Heart right ventricle (tissue), 16 donors: ENCODE measurements at regions not wholly inside any gene's neighbourhood (a gene's known extent, or its start where the extent isn't known, plus 50 kb on each side); places are given as distances from the start of the nearest gene placed in this dataset.

Experiments used
- ATAC-seq, 8 donors: fragments of 200-7000 bp; cut with Tn5 transposase; one replicate each; pipeline ENCODE4 v1.9.1; 2020; ENCODE audit warnings: mild to moderate bottlenecking in 8 of 8, moderate library complexity in 8 of 8, moderate number of reproducible peaks in 1 of 8
- DNase-seq, 2 donors: peaks; one replicate each; pipeline ENCODE4 v3.0.0-alpha.2; 2020
- H3K27ac ChIP-seq, 10 donors: fragments of 200-600 bp; sonication (generic) in 2 of 10; one replicate each; pipeline versions ENCODE4 v1.5.0 to v1.8.0; 2020 to 2022; ENCODE audit warnings: mild to moderate bottlenecking in 3 of 10
- H3K27me3 ChIP-seq, 7 donors: fragments of 200-600 bp; one replicate each; pipeline ENCODE4 v1.8.0; 2021 to 2022; ENCODE audit warnings: mild to moderate bottlenecking in 2 of 7
- H3K36me3 ChIP-seq, 9 donors: fragments of 200-600 bp; sonication (generic) in 1 of 9; one replicate each; pipeline versions ENCODE4 v1.5.0 to v1.8.0; 2020 to 2022; ENCODE audit warnings: mild to moderate bottlenecking in 2 of 9
- H3K4me1 ChIP-seq, 9 donors: fragments of 200-600 bp; sonication (generic) in 1 of 9; one replicate each; pipeline versions ENCODE4 v1.5.0 to v1.8.0; 2020 to 2022; ENCODE audit warnings: mild to moderate bottlenecking in 4 of 9
- H3K4me3 ChIP-seq, 10 donors: fragments of 200-600 bp; sonication (generic) in 2 of 10; one replicate each; pipeline versions ENCODE4 v1.5.0 to v1.8.0; 2020 to 2022; ENCODE audit warnings: mild to moderate bottlenecking in 7 of 10, moderate library complexity in 2 of 10
- H3K9me3 ChIP-seq, 11 donors: fragments of 200-600 bp in 10 of 11; sonication (generic) in 2 of 11; one replicate each; pipeline versions ENCODE4 v1.5.0 to v1.8.0; 2013 to 2022; ENCODE audit warnings: mild to moderate bottlenecking in 2 of 11, control low read depth in 1 of 11, moderate library complexity in 1 of 11
- WGBS, 2 donors: extraction: QIAGEN DNeasy Blood & Tissue Kit; methylation state at CpG; one replicate each; pipeline ENCODE4 v1.1.7; 2013; ENCODE audit warnings: inconsistent platforms in 1 of 2; 5-methylcytosine and 5-hydroxymethylcytosine counted together
- intact Hi-C, 10 donors: fragments of 100-400 bp; cut with DNase I; formaldehyde crosslinking; loops; one replicate each; pipeline versions ENCODE4 v1.11.1 to v1.14.2; 2022
- TF ChIP-seq, protein P1 (sequence below), 9 donors: fragments of 200-600 bp; sonication (generic) in 2 of 9; IDR thresholded peaks; one replicate each; pipeline versions ENCODE4 v1.5.0 to v1.8.0; 2021 to 2022; ENCODE audit warnings: antibody characterized with exemption in 9 of 9, mild to moderate bottlenecking in 5 of 9, moderate library complexity in 1 of 9
- donor health status: Arrhythmogenic right ventricular cardiomyopathy.
- donor health status: ischemic (EF 13 %, LVEDD 7.1; RV severe dilation, severe dysfunction).
- donor health status: healthy with polysubstance abuse.
- donor health status: DM: no; HTN: yes; CAD: no.
- donor health status: DM: no; HTN: no; CAD: no.
- donor health status: ischemic (EF 25% LVEDD 6.9; RV normal size, moderate dysfunction).
- donor health status: ischemic (EF 25% LVEDD 5.7; RV mildly dilated, moderate dysfunction).
- donor health status: healthy.
- donor health status: DM: yes; HTN: yes; CAD: no.
- donor health status: Ischemic cardiomyopathy.
- donor health status: ischemic (EF 35%, LVEDD 5.7; RV mildly dilated, moderate dysfunction).
- donor health status: nonischemic (EF 11% LVEDD 7.7; RV severe dilation, severe dysfunction).
- donor health status: DM: yes; HTN: yes; CAD: no.
- donor health status: PGD.
- donor health status: ischemic (EF 29% LVEDD 5.4; RV normal size, mild dysfunction).
- donor health status: nonischemic (EF 23%, LVEDD 6.1; RV moderate dilation, normal function).

DNA sequence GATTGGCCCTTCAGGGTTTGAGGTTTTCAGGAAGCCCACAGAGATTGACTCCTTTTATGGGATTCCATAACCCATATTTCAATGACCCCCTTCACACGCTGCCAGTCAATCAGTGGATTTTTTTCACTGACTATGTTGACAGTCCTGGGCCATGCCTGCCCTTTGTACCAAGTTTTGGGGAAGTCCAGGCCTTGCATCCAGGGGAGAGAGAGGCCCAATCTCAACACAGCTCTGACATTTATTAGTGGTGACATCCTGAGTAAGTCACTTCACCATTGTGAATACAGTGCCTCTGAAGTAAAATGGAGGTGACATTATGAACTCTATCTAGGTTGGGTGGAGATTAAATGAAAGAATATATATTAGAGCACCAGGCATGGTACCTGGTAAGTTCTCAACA is 181.1 kb downstream of the NUFIP1 start:
- WGBS, 2 donors: 52 to 56% methylated on average over 1 of the region's 1 CpG
- no peaks in the 10 kb centered on the region for H3K27me3 ChIP-seq
- H3K36me3 ChIP-seq: no peaks in the 10 kb centered on the region
- ATAC-seq: no peak
- intact Hi-C loops: no loop called here
- H3K4me1 ChIP-seq: peaks cover 0 to 16% (median 3%) of the 10 kb centered on the region in 9 donors
- no peak for DNase-seq
- TF ChIP-seq, protein P1, sequence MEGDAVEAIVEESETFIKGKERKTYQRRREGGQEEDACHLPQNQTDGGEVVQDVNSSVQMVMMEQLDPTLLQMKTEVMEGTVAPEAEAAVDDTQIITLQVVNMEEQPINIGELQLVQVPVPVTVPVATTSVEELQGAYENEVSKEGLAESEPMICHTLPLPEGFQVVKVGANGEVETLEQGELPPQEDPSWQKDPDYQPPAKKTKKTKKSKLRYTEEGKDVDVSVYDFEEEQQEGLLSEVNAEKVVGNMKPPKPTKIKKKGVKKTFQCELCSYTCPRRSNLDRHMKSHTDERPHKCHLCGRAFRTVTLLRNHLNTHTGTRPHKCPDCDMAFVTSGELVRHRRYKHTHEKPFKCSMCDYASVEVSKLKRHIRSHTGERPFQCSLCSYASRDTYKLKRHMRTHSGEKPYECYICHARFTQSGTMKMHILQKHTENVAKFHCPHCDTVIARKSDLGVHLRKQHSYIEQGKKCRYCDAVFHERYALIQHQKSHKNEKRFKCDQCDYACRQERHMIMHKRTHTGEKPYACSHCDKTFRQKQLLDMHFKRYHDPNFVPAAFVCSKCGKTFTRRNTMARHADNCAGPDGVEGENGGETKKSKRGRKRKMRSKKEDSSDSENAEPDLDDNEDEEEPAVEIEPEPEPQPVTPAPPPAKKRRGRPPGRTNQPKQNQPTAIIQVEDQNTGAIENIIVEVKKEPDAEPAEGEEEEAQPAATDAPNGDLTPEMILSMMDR (IDR thresholded peaks at IDR 0.05): no peak
- H3K4me3 ChIP-seq: no peak overlapping the region
- no peak overlapping the region for H3K27ac ChIP-seq
- no peaks in the 10 kb centered on the region for H3K9me3 ChIP-seq

DNA sequence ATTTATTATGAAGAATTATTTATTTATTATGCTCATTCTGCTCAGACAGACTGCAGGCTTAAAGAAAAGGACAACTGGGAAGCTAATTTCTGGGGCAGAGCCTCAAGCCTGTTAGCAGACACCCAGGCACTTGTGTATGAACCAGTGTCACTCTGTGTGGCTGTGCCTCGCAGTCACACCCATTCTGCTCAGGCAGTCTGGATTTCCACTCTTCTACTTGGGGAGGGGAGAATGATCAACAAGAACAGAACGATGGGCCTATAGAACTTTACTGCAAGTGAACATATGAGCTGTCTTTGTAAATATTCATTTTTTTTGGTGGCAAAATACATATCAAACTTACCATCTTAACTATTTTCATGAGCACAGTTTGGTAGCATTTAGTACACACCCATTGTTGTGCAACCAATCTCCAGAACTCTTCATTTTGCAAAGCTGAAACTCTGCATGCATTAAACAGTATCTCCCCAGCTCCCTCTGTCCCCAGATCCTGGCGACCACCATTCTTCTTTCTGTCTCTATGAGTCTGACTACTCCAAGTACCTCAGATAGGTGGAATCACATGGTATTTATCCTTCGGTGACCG is 181.7 kb downstream of the NUFIP1 start:
- DNase-seq (no peak), ATAC-seq (no peak)
- no peaks in the 10 kb centered on the region for H3K9me3 ChIP-seq
- H3K4me3 ChIP-seq: no peak overlapping the region
- peaks cover 0 to 16% (median 5%) of the 10 kb centered on the region in 9 donors for H3K4me1 ChIP-seq
- H3K27ac ChIP-seq: no peak overlapping the region
- WGBS, 2 donors: 95 to 96% methylated on average over 5 of the region's 5 CpGs
- TF ChIP-seq, protein P1 (IDR thresholded peaks at IDR 0.05): no peak
- no peaks in the 10 kb centered on the region for H3K27me3 ChIP-seq
- intact Hi-C loops: no loop called here
- no peaks in the 10 kb centered on the region for H3K36me3 ChIP-seq

DNA sequence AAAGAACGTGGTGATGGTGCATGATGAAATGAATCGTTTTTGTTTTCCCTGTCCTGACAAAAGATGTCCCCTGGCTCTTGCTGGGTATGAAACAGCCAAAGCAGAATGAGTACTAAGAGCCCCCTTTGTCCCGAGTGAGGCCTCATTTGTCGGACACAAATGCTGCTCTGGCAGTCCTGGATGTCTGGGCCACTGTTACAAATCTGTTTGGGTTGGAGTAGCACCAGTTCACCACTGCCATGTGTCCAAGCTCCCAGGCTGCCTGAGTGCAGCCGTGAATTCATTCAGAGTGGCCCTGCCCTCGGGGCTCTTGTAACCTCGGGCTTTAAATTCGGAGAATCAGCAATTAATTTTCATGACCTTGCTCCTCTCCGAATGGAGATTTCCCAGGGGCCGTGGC is 182.4 kb downstream of the NUFIP1 start:
- Histone ChIP-seq H3K27me3 (no peaks in the 10 kb centered on the region), H3K9me3 (no peaks in the 10 kb centered on the region), H3K27ac (no peak overlapping the region), H3K4me1 (peaks cover 0 to 21% (median 6%) of the 10 kb centered on the region in 9 donors), H3K4me3 (no peak overlapping the region), H3K36me3 (no peaks in the 10 kb centered on the region)
- TF ChIP-seq, protein P1 (IDR thresholded peaks at IDR 0.05): no peak
- WGBS, 2 donors: 86 to 92% methylated on average over 10 of the region's 10 CpGs
- intact Hi-C loops: no loop called here
- DNase-seq (no peak), ATAC-seq (peak in 1 of 8 donors; percentile 19)

DNA sequence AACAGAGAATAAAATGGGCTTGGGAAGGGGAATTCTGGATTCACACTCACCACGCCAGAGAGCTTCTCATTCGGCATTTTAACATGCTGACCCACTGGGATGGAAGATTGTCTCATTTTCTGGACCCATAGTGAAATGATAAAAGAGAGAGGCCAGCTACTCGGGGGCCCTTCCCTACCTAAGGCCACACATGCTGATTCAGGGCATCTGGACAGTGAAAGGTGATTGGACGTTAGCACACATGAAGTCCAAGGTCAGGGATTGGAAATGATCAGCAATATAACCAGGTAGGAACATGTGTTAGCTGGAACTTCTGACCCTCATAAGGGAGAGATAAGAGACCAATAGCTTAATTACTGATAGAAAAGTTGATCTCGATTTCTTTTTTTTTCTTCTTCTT is 183.7 kb downstream of the NUFIP1 start:
- WGBS, 2 donors: 93 to 96% methylated on average over 5 of the region's 5 CpGs
- TF ChIP-seq, protein P1 (IDR thresholded peaks at IDR 0.05): no peak
- Histone ChIP-seq H3K27ac (no peak overlapping the region), H3K36me3 (no peaks in the 10 kb centered on the region), H3K27me3 (no peaks in the 10 kb centered on the region), H3K9me3 (no peaks in the 10 kb centered on the region), H3K4me1 (peaks cover 0 to 25% (median 6%) of the 10 kb centered on the region in 9 donors), H3K4me3 (no peak overlapping the region)
- intact Hi-C loops: no loop called here
- ATAC-seq (no peak), DNase-seq (no peak)
